ENCODE measurements at regions not wholly inside any gene's neighbourhood (a gene's known extent, or its start where the extent isn't known, plus 50 kb on each side); places are given as distances from the start of the nearest gene placed in this dataset.

GRCh38 chr6:24010133-24010532 is 115.9 kb upstream of the NRSN1 start:
- DNase-seq (ENCODE audit: low read depth in 2 of 2), result no peak

- DNase-seq (ENCODE audit: low read depth in 2 of 2), result no peak
Measured at GRCh38 chr6:24016286-24016685, 109.7 kb upstream of the NRSN1 start.

GRCh38 chr6:24016857-24017256 is 109.2 kb upstream of the NRSN1 start:
- DNase-seq (ENCODE audit: low read depth in 2 of 2), result no peak

GRCh38 chr6:24019393-24019792 is 106.6 kb upstream of the NRSN1 start:
- no peak for DNase-seq (ENCODE audit: low read depth in 2 of 2)

GRCh38 chr6:24019830-24020229 is 106.2 kb upstream of the NRSN1 start:
- DNase-seq (ENCODE audit: low read depth in 2 of 2), result no peak

GRCh38 chr6:24026050-24026449 is 100.0 kb upstream of the NRSN1 start:
- DNase-seq (ENCODE audit: low read depth in 2 of 2), result no peak

- no peak for DNase-seq (ENCODE audit: low read depth in 2 of 2)
Measured at GRCh38 chr6:24031496-24031895, 94.5 kb upstream of the NRSN1 start.

- no peak for DNase-seq (ENCODE audit: low read depth in 2 of 2)
Measured at GRCh38 chr6:24032896-24033688, 92.9 kb upstream of the NRSN1 start.

- no peak for DNase-seq (ENCODE audit: low read depth in 2 of 2)
Measured at GRCh38 chr6:24043848-24044247, 82.2 kb upstream of the NRSN1 start.

- DNase-seq (ENCODE audit: low read depth in 2 of 2), result no peak
Measured at GRCh38 chr6:24051942-24052589, 73.9 kb upstream of the NRSN1 start.

GRCh38 chr6:24052590-24052961 is 73.4 kb upstream of the NRSN1 start:
- DNase-seq (ENCODE audit: low read depth in 2 of 2), result no peak

GRCh38 chr6:24053057-24053456 is 73.0 kb upstream of the NRSN1 start:
- no peak for DNase-seq (ENCODE audit: low read depth in 2 of 2)

GRCh38 chr6:24054388-24054787 is 71.6 kb upstream of the NRSN1 start:
- no peak for DNase-seq (ENCODE audit: low read depth in 2 of 2)

- DNase-seq (ENCODE audit: low read depth in 2 of 2), result no peak
Measured at GRCh38 chr6:24056567-24056966, 69.4 kb upstream of the NRSN1 start.

GRCh38 chr6:24057030-24057429 is 69.0 kb upstream of the NRSN1 start:
- DNase-seq (ENCODE audit: low read depth in 2 of 2), result no peak

GRCh38 chr6:24060982-24061754 is 64.8 kb upstream of the NRSN1 start:
- no peak for DNase-seq (ENCODE audit: low read depth in 2 of 2)

GRCh38 chr6:24064106-24064505 is 61.9 kb upstream of the NRSN1 start:
- no peak for DNase-seq (ENCODE audit: low read depth in 2 of 2)

GRCh38 chr6:24064832-24065231 is 61.2 kb upstream of the NRSN1 start:
- DNase-seq (ENCODE audit: low read depth in 2 of 2), result no peak

GRCh38 chr6:24069526-24069925 is 56.5 kb upstream of the NRSN1 start:
- DNase-seq (ENCODE audit: low read depth in 2 of 2), result no peak

GRCh38 chr6:24072038-24072746 is 53.8 kb upstream of the NRSN1 start:
- no peak for DNase-seq (ENCODE audit: low read depth in 2 of 2)

- DNase-seq (ENCODE audit: low read depth in 2 of 2), result no peak
Measured at GRCh38 chr6:24076011-24076410, 50.0 kb upstream of the NRSN1 start.
